Mammary epithelial cell (primary cell): ENCODE measurements at regions not wholly inside any gene's neighbourhood (a gene's known extent, or its start where the extent isn't known, plus 50 kb on each side); places are given as distances from the start of the nearest gene placed in this dataset.

Source experiments
- CTCF ChIP-seq, 2 donors: IDR thresholded peaks in 1 of 2; conservative IDR thresholded peaks in 1 of 2; 2 replicates each; pipeline ENCODE4 v1.5.1; 2011 to 2012; ENCODE audit warnings: inconsistent platforms in 2 of 2, low read length in 2 of 2, mild to moderate bottlenecking in 2 of 2, control low read depth in 1 of 2, low read depth in 1 of 2; ENCODE audit not compliant: insufficient read depth in 1 of 2; ENCODE audit errors: extremely low read depth in 1 of 2
- EZH2 ChIP-seq: IDR thresholded peaks from 2 replicates; pipeline ENCODE4 v1.6.1; 2012; ENCODE audit warnings: low read length, inconsistent platforms, borderline replicate concordance

- TF ChIP-seq CTCF (conservative IDR thresholded peaks at IDR 0.05 in 1 of 2, IDR thresholded peaks at IDR 0.05 in 1 of 2; ENCODE audit: extremely low read depth in 1 of 2, insufficient read depth in 1 of 2, low read depth in 1 of 2, low read length in 2 of 2) (no peak), EZH2 (no peak)
Measured at GRCh38 chr4:108365551-108365950, 196.8 kb upstream of the LEF1 start.
